H9 (cell line): ENCODE measurements at regions not wholly inside any gene's neighbourhood (a gene's known extent, or its start where the extent isn't known, plus 50 kb on each side); places are given as distances from the start of the nearest gene placed in this dataset.
"Not testable (repeated sequence)": the region's sequence is repeated elsewhere in the genome, so short reads cannot be mapped to it uniquely, and the experiment has no call there.

Experiments
- DNase-seq: peaks from one replicate; pipeline ENCODE4 v3.0.0-alpha.2; 2017
- H2AFZ ChIP-seq: one replicate; pipeline ENCODE4 v1.6.1; 2013; ENCODE audit warnings: mild to moderate bottlenecking, low read length, control low read depth, moderate library complexity
- H2AK5ac ChIP-seq: 2 replicates; pipeline ENCODE4 v1.6.1; 2013; ENCODE audit warnings: low read length, control low read depth, mixed read lengths; ENCODE audit not compliant: insufficient read length
- H2BK120ac ChIP-seq: one replicate; pipeline ENCODE4 v1.6.1; 2013; ENCODE audit warnings: low read depth, mild to moderate bottlenecking, low read length, control low read depth, inconsistent platforms; ENCODE audit not compliant: poor library complexity, severe bottlenecking
- H2BK12ac ChIP-seq: 2 replicates; pipeline ENCODE4 v1.6.1; 2013; ENCODE audit warnings: low read length, control low read depth, mixed read lengths, low read depth; ENCODE audit not compliant: insufficient read length
- H2BK15ac ChIP-seq: 2 replicates; pipeline ENCODE4 v1.6.1; 2013; ENCODE audit warnings: low read depth, low read length, control low read depth
- H2BK20ac ChIP-seq: one replicate; pipeline ENCODE4 v1.6.1; 2013; ENCODE audit warnings: low read depth, mild to moderate bottlenecking, low read length, control low read depth, inconsistent platforms; ENCODE audit not compliant: poor library complexity, severe bottlenecking
- H2BK5ac ChIP-seq: 2 replicates; pipeline ENCODE4 v1.6.1; 2013; ENCODE audit warnings: low read length, control low read depth, mixed read lengths; ENCODE audit not compliant: insufficient read length
- H3K14ac ChIP-seq: 2 replicates; pipeline ENCODE4 v1.6.1; 2013; ENCODE audit warnings: low read length, control low read depth; ENCODE audit not compliant: insufficient read depth
- H3K18ac ChIP-seq: 2 replicates; pipeline ENCODE4 v1.6.1; 2013; ENCODE audit warnings: low read depth, mild to moderate bottlenecking, mixed read lengths, low read length, control low read depth; ENCODE audit not compliant: insufficient read length
- H3K23ac ChIP-seq: 2 replicates; pipeline ENCODE4 v1.6.1; 2013; ENCODE audit warnings: low read length, control low read depth, mixed read lengths, low read depth; ENCODE audit not compliant: insufficient read length
- H3K23me2 ChIP-seq: 2 replicates; pipeline ENCODE4 v1.6.1; 2013; ENCODE audit warnings: low read depth, mild to moderate bottlenecking, mixed read lengths, low read length, control low read depth; ENCODE audit not compliant: insufficient read length, poor library complexity, severe bottlenecking
- H3K27ac ChIP-seq: 2 replicates; pipeline ENCODE4 v1.5.1; 2013; ENCODE audit warnings: low read length, control low read depth, mixed read lengths, low read depth; ENCODE audit not compliant: insufficient read length
- H3K27me3 ChIP-seq: 2 replicates; pipeline ENCODE4 v1.6.1; 2013; ENCODE audit warnings: low read length, control low read depth, inconsistent platforms; ENCODE audit not compliant: insufficient read depth
- H3K4ac ChIP-seq: 2 replicates; pipeline ENCODE4 v1.6.1; 2013; ENCODE audit warnings: low read depth, mild to moderate bottlenecking, control low read depth, inconsistent platforms, low read length, moderate library complexity
- H3K4me1 ChIP-seq: 2 replicates; pipeline ENCODE4 v1.6.1; 2013; ENCODE audit warnings: low read length, control low read depth, inconsistent platforms; ENCODE audit not compliant: insufficient read depth
- H3K4me2 ChIP-seq: 2 replicates; pipeline ENCODE4 v1.6.1; 2013; ENCODE audit warnings: low read length, control low read depth, mixed read lengths; ENCODE audit not compliant: insufficient read length, insufficient read depth
- H3K56ac ChIP-seq: 2 replicates; pipeline ENCODE4 v1.6.1; 2013; ENCODE audit warnings: low read depth, mild to moderate bottlenecking, mixed read lengths, low read length, control low read depth; ENCODE audit not compliant: insufficient read length
- H3K79me1 ChIP-seq: 2 replicates; pipeline ENCODE4 v1.6.1; 2013; ENCODE audit warnings: low read depth, mild to moderate bottlenecking, moderate library complexity, low read length, control low read depth, inconsistent platforms; ENCODE audit not compliant: insufficient read depth, poor library complexity, severe bottlenecking
- H3K79me2 ChIP-seq: 2 replicates; pipeline ENCODE4 v1.6.1; 2013; ENCODE audit warnings: low read length, control low read depth, inconsistent platforms; ENCODE audit not compliant: insufficient read depth
- H3K9ac ChIP-seq: 2 replicates; pipeline ENCODE4 v1.6.1; 2013; ENCODE audit warnings: low read length, control low read depth, mixed read lengths; ENCODE audit not compliant: insufficient read length; ENCODE audit errors: extremely low read depth
- H3K9me3 ChIP-seq: one replicate; pipeline ENCODE4 v1.6.1; 2013; ENCODE audit warnings: low read depth, low read length, inconsistent platforms; ENCODE audit not compliant: control insufficient read depth
- H3T11ph ChIP-seq: one replicate; pipeline ENCODE4 v1.6.1; 2013; ENCODE audit warnings: mild to moderate bottlenecking, low read length, control low read depth, inconsistent platforms
- H4K20me1 ChIP-seq: one replicate; pipeline ENCODE4 v1.6.1; 2013; ENCODE audit not compliant: control insufficient read depth, insufficient read length, insufficient read depth
- H4K5ac ChIP-seq: 2 replicates; pipeline ENCODE4 v1.6.1; 2013; ENCODE audit warnings: low read depth, mild to moderate bottlenecking, mixed read lengths, low read length, control low read depth; ENCODE audit not compliant: insufficient read length
- H4K8ac ChIP-seq: replicated peaks from 2 replicates; pipeline ENCODE4 v1.6.1; 2013; ENCODE audit warnings: low read length, control low read depth, mixed read lengths, low read depth; ENCODE audit not compliant: insufficient read length
- H4K91ac ChIP-seq: 2 replicates; pipeline ENCODE4 v1.6.1; 2013; ENCODE audit warnings: low read depth, mild to moderate bottlenecking, moderate library complexity, mixed read lengths, low read length, control low read depth; ENCODE audit not compliant: insufficient read length
- H3K27ac Mint-ChIP-seq, 3 experiments: 2 replicates in 2 of 3; 3 replicates in 1 of 3; pipeline ENCODE4 v1.8.0; 2020 to 2021; ENCODE audit warnings: mixed read lengths in 3 of 3, mild to moderate bottlenecking in 1 of 3, moderate library complexity in 1 of 3
- H3K27me3 Mint-ChIP-seq: 2 replicates; pipeline ENCODE4 v1.8.0; 2021; ENCODE audit warnings: low read depth, mild to moderate bottlenecking, moderate library complexity, mixed read lengths
- H3K36me3 Mint-ChIP-seq, 3 experiments: 2 replicates in 2 of 3; 3 replicates in 1 of 3; pipeline ENCODE4 v1.8.0; 2020 to 2021; ENCODE audit warnings: low read depth in 3 of 3, mixed read lengths in 3 of 3; ENCODE audit not compliant: insufficient read depth in 1 of 3
- H3K4me1 Mint-ChIP-seq, 2 experiments: 2 replicates each; pipeline ENCODE4 v1.8.0; 2020; ENCODE audit warnings: mixed read lengths in 2 of 2
- H3K4me3 Mint-ChIP-seq, 2 experiments: 2 replicates in 1 of 2; 3 replicates in 1 of 2; pipeline ENCODE4 v1.8.0; 2020 to 2021; ENCODE audit warnings: mild to moderate bottlenecking in 2 of 2, mixed read lengths in 2 of 2, moderate library complexity in 1 of 2
- H3K9me3 Mint-ChIP-seq, 2 experiments: 2 replicates in 1 of 2; 3 replicates in 1 of 2; pipeline ENCODE4 v1.8.0; 2020; ENCODE audit warnings: mild to moderate bottlenecking in 2 of 2, mixed read lengths in 2 of 2, moderate library complexity in 1 of 2
- WGBS: extraction: QIAGEN DNeasy Blood & Tissue Kit; methylation state at CpG from one replicate; pipeline ENCODE4 v1.1.7; 2013; ENCODE audit warnings: missing lambda C conversion rate, low lambda C conversion rate, mixed read lengths; ENCODE audit not compliant: insufficient read length; ENCODE audit errors: extremely low coverage; 5-methylcytosine and 5-hydroxymethylcytosine counted together
- TF ChIP-seq, protein P1 (sequence below): fragments of 200-600 bp; sonication (generic); conservative IDR thresholded peaks from 3 replicates; pipeline ENCODE4 v1.8.0; 2021; ENCODE audit warnings: antibody characterized with exemption, mild to moderate bottlenecking

- no peaks in the 10 kb centered on the region; the same call in 1 of the 2 replicates for H3K4me1 ChIP-seq
- H3K27me3 ChIP-seq, result no peaks in the 10 kb centered on the region
- H3K9ac ChIP-seq, result no peak overlapping the region
- H4K20me1 ChIP-seq, result no peaks in the 10 kb centered on the region
- no peak overlapping the region for H2AK5ac ChIP-seq
- Mint-ChIP-seq H3K27ac (peak overlapping the region in 1 of 3 experiments; percentile 45; a peak in 2 of 7 replicates), H3K4me3 (no peak overlapping the region), H3K36me3 (no peaks in the 10 kb centered on the region), H3K4me1 (peaks cover 11 to 17% of the 10 kb centered on the region in 2 experiments), H3K27me3 (no peaks in the 10 kb centered on the region), H3K9me3 (no peaks in the 10 kb centered on the region)
- no peak overlapping the region for H2BK120ac ChIP-seq
- no peak for DNase-seq
- H2BK15ac ChIP-seq, result no peak overlapping the region
- no peak overlapping the region for H3K4ac ChIP-seq
- H3K79me1 ChIP-seq, result no peaks in the 10 kb centered on the region
- H3K23me2 ChIP-seq, result no peaks in the 10 kb centered on the region
- no peak overlapping the region for H4K5ac ChIP-seq
- H3K27ac ChIP-seq, result no peak overlapping the region
- no peaks in the 10 kb centered on the region for H3K9me3 ChIP-seq
- no peak overlapping the region for H3T11ph ChIP-seq
- H2BK12ac ChIP-seq, result no peak overlapping the region
- H3K23ac ChIP-seq, result no peak overlapping the region
- H3K56ac ChIP-seq, result no peak overlapping the region
- H2BK5ac ChIP-seq, result no peak overlapping the region
- TF ChIP-seq, protein P1, sequence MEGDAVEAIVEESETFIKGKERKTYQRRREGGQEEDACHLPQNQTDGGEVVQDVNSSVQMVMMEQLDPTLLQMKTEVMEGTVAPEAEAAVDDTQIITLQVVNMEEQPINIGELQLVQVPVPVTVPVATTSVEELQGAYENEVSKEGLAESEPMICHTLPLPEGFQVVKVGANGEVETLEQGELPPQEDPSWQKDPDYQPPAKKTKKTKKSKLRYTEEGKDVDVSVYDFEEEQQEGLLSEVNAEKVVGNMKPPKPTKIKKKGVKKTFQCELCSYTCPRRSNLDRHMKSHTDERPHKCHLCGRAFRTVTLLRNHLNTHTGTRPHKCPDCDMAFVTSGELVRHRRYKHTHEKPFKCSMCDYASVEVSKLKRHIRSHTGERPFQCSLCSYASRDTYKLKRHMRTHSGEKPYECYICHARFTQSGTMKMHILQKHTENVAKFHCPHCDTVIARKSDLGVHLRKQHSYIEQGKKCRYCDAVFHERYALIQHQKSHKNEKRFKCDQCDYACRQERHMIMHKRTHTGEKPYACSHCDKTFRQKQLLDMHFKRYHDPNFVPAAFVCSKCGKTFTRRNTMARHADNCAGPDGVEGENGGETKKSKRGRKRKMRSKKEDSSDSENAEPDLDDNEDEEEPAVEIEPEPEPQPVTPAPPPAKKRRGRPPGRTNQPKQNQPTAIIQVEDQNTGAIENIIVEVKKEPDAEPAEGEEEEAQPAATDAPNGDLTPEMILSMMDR, result no peak
- H3K4me2 ChIP-seq, result no peak overlapping the region
- no CpG with 5 or more reads among the region's 9 CpGs for WGBS
- H3K18ac ChIP-seq, result no peak overlapping the region
- no peak overlapping the region for H4K91ac ChIP-seq
- no peak overlapping the region for H4K8ac ChIP-seq
- H2AFZ ChIP-seq, result no peak overlapping the region
- no peaks in the 10 kb centered on the region for H3K79me2 ChIP-seq
- H3K14ac ChIP-seq, result no peak overlapping the region
- H2BK20ac ChIP-seq, result no peak overlapping the region
These were observed 59.7 kb downstream of the RAP2B start for GRCh38 chr3:153221748-153222162.

DNA sequence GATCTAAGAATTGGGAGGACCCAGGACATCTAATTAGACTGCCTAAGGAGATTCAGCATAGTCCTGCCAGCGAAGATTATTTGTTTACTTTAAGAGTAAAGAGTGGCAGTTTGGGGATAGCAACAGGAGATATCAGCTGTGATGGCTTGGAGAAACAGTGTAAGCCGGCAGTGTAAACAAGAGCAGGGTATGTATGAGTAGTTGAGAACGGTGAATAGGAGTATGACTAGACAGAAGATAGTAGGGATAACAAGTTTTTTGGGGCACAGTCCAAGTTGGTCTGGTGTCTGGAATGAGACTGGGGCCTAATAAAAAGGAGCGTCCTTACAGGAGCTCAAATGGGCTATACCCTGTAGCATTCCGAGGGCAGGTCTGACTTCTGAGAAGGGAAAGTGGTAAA lies 64.9 kb downstream of the RAP2B start:
- H3K4me1 Mint-ChIP-seq, result peaks cover 6 to 11% of the 10 kb centered on the region in 2 experiments
- not testable (repeated sequence) for H3K36me3 Mint-ChIP-seq, H2BK20ac ChIP-seq, H3K9me3 ChIP-seq, H3T11ph ChIP-seq, H3K27me3 ChIP-seq, H3K4me1 ChIP-seq, H3K14ac ChIP-seq, H3K27ac Mint-ChIP-seq, H4K5ac ChIP-seq, H3K23ac ChIP-seq, H3K18ac ChIP-seq, H2BK15ac ChIP-seq, H3K27ac ChIP-seq, H3K79me2 ChIP-seq, H3K4me2 ChIP-seq, H2AK5ac ChIP-seq, H2AFZ ChIP-seq, H3K4ac ChIP-seq, H4K8ac ChIP-seq, H2BK12ac ChIP-seq, H2BK120ac ChIP-seq, H3K56ac ChIP-seq, H2BK5ac ChIP-seq, H3K9ac ChIP-seq, H4K91ac ChIP-seq, H3K4me3 Mint-ChIP-seq, H3K79me1 ChIP-seq, DNase-seq, H3K9me3 Mint-ChIP-seq, H3K27me3 Mint-ChIP-seq, H3K23me2 ChIP-seq, H4K20me1 ChIP-seq
- no CpG with 5 or more reads among the region's 5 CpGs for WGBS
